HG03039 (cell line): ENCODE measurements at regions not wholly inside any gene's neighbourhood (a gene's known extent, or its start where the extent isn't known, plus 50 kb on each side); places are given as distances from the start of the nearest gene placed in this dataset.

Source experiments
- ATAC-seq: cut with Tn5 transposase; IDR thresholded peaks from one replicate; pipeline ENCODE4 v1.9.1; 2021; ENCODE audit warnings: mild to moderate bottlenecking, moderate library complexity; ENCODE audit not compliant: unreplicated experiment

- ATAC-seq, result no peak
These were observed 190.1 kb downstream of the TTC8 start for GRCh38 chr14:89014569-89014850.

- ATAC-seq, result no peak
These were observed 190.6 kb downstream of the TTC8 start for GRCh38 chr14:89015016-89015415.

GRCh38 chr14:89017417-89017816 lies 193.0 kb downstream of the TTC8 start:
- ATAC-seq, result no peak

- ATAC-seq, result no peak
These were observed 197.8 kb downstream of the TTC8 start for GRCh38 chr14:89022274-89022673.

GRCh38 chr14:89024691-89025090 lies 200.2 kb downstream of the TTC8 start:
- ATAC-seq, result no peak

GRCh38 chr14:89025561-89026236 lies 201.2 kb downstream of the TTC8 start:
- ATAC-seq, result no peak

- peak; percentile 81 for ATAC-seq
These were observed 202.8 kb downstream of the TTC8 start for GRCh38 chr14:89027097-89027740.

- ATAC-seq, result no peak
These were observed 204.1 kb downstream of the TTC8 start for GRCh38 chr14:89028462-89029134.

- ATAC-seq, result no peak
These were observed 205.7 kb downstream of the TTC8 start for GRCh38 chr14:89029961-89030694.

- no peak for ATAC-seq
These were observed 206.5 kb downstream of the TTC8 start for GRCh38 chr14:89030921-89031320.

- ATAC-seq, result no peak
These were observed 207.7 kb downstream of the TTC8 start for GRCh38 chr14:89032086-89032649.

GRCh38 chr14:89033756-89034155 lies 209.3 kb downstream of the TTC8 start:
- no peak for ATAC-seq

- ATAC-seq, result no peak
These were observed 211.9 kb downstream of the TTC8 start for GRCh38 chr14:89036371-89036770.

GRCh38 chr14:89037065-89037464 lies 212.6 kb downstream of the TTC8 start:
- ATAC-seq, result no peak

- ATAC-seq, result peak; percentile 21
These were observed 215.6 kb downstream of the TTC8 start for GRCh38 chr14:89040080-89040459.

- ATAC-seq, result peak; percentile 73
These were observed 216.2 kb downstream of the TTC8 start for GRCh38 chr14:89040460-89041256.

- ATAC-seq, result no peak
These were observed 216.8 kb downstream of the TTC8 start for GRCh38 chr14:89041257-89041582.

- no peak for ATAC-seq
These were observed 217.6 kb downstream of the TTC8 start for GRCh38 chr14:89042021-89042420.

- no peak for ATAC-seq
These were observed 228.9 kb downstream of the TTC8 start for GRCh38 chr14:89053303-89053702.

GRCh38 chr14:89056394-89056793 lies 231.9 kb downstream of the TTC8 start:
- no peak for ATAC-seq

GRCh38 chr14:89058697-89059096 lies 234.2 kb downstream of the TTC8 start:
- no peak for ATAC-seq
